Tibial nerve (tissue), 4 donors: ENCODE measurements at regions not wholly inside any gene's neighbourhood (a gene's known extent, or its start where the extent isn't known, plus 50 kb on each side); places are given as distances from the start of the nearest gene placed in this dataset.

Experiments used
- CTCF ChIP-seq, 5 experiments: fragments of 200-600 bp in 3 of 5; fragments of 450-650 bp in 2 of 5; sonication (generic) in 3 of 5; IDR thresholded peaks; one replicate each; pipeline ENCODE4 v1.5.1; 2016 to 2019; ENCODE audit warnings: antibody characterized with exemption in 5 of 5, mild to moderate bottlenecking in 3 of 5, moderate library complexity in 2 of 5
- EP300 ChIP-seq, 2 donors: sonication (generic); formaldehyde crosslinking; IDR thresholded peaks; one replicate each; pipeline ENCODE4 v1.6.1; 2017; ENCODE audit warnings: antibody characterized with exemption in 2 of 2, mild to moderate bottlenecking in 1 of 2
- POLR2A ChIP-seq, 2 donors: fragments of 450-650 bp; IDR thresholded peaks; one replicate each; pipeline ENCODE4 v1.6.1; 2017; ENCODE audit warnings: antibody characterized with exemption in 2 of 2, mild to moderate bottlenecking in 2 of 2, moderate library complexity in 2 of 2

- TF ChIP-seq CTCF (IDR thresholded peaks at IDR 0.05) (no peak), EP300 (IDR thresholded peaks at IDR 0.05) (no peak), POLR2A (IDR thresholded peaks at IDR 0.05) (no peak)
Measured at GRCh38 chr12:124655048-124655697, 87.8 kb upstream of the NCOR2 start.
